IMR-90 (cell line): ENCODE measurements at regions not wholly inside any gene's neighbourhood (a gene's known extent, or its start where the extent isn't known, plus 50 kb on each side); places are given as distances from the start of the nearest gene placed in this dataset.

Experiments
- ATAC-seq: fragments of 200-7000 bp; cut with Tn5 transposase; 2 replicates; pipeline ENCODE4 v1.9.1; 2020; ENCODE audit warnings: low read depth, mild to moderate bottlenecking, moderate library complexity
- BruUV-seq: library from RNA; stranded (reverse); fragments of 400-500 nt; replicated peaks from 2 replicates; lab custom pipeline; 2021; lab: Mats Ljungman, UMichigan
- CTCF ChIA-PET: fragments of 300-600 bp; formaldehyde crosslinking; extraction: SDS; loops from one replicate; lab custom pipeline; 2021; ENCODE audit warnings: antibody characterized with exemption; lab: Yijun Ruan, JAX
- POLR2A ChIA-PET: fragments of 300-600 bp; sonication (Branson Sonifier 250); formaldehyde crosslinking; loops from one replicate; lab custom pipeline; 2022; ENCODE audit warnings: antibody characterized with exemption; ENCODE audit not compliant: unreplicated experiment; lab: Charles Lee
- DNase-seq: peaks from one replicate; pipeline ENCODE4 v3.0.0; 2013
- H2AFZ ChIP-seq: replicated peaks from 2 replicates; pipeline ENCODE3; 2013; ENCODE audit warnings: low read length, mild to moderate bottlenecking; ENCODE audit not compliant: poor library complexity
- H2AK5ac ChIP-seq: 2 replicates; pipeline ENCODE4 v1.6.1; 2013; ENCODE audit warnings: low read depth, low read length, inconsistent platforms
- H2AK9ac ChIP-seq: replicated peaks from 2 replicates; pipeline ENCODE3; 2013; ENCODE audit warnings: mild to moderate bottlenecking, low read depth, low read length, moderate library complexity; ENCODE audit not compliant: poor library complexity
- H2BK120ac ChIP-seq: 2 replicates; pipeline ENCODE4 v1.6.1; 2013; ENCODE audit warnings: low read depth, low read length, inconsistent platforms
- H2BK15ac ChIP-seq: 3 replicates; pipeline ENCODE4 v1.6.1; 2013; ENCODE audit warnings: low read depth, low read length, inconsistent platforms
- H2BK20ac ChIP-seq: 2 replicates; pipeline ENCODE4 v1.6.1; 2013; ENCODE audit warnings: low read depth, mild to moderate bottlenecking, inconsistent platforms, low read length, moderate library complexity
- H2BK5ac ChIP-seq: 2 replicates; pipeline ENCODE4 v1.6.1; 2013; ENCODE audit warnings: mild to moderate bottlenecking, low read depth, low read length, inconsistent platforms; ENCODE audit not compliant: poor library complexity, severe bottlenecking
- H3K14ac ChIP-seq: replicated peaks from 2 replicates; pipeline ENCODE4 v1.6.1; 2013; ENCODE audit warnings: low read depth, low read length, inconsistent platforms
- H3K18ac ChIP-seq: 2 replicates; pipeline ENCODE4 v1.6.1; 2013; ENCODE audit warnings: low read depth, low read length, control low read depth
- H3K23ac ChIP-seq: 2 replicates; pipeline ENCODE4 v1.6.1; 2013; ENCODE audit warnings: low read depth, low read length, inconsistent platforms
- H3K27ac ChIP-seq: 2 replicates; pipeline ENCODE4 v1.5.1; 2013; ENCODE audit warnings: mild to moderate bottlenecking, control low read depth, low read length; ENCODE audit not compliant: insufficient read depth
- H3K27me3 ChIP-seq: 2 replicates; pipeline ENCODE4 v1.6.1; 2013; ENCODE audit warnings: low read length; ENCODE audit not compliant: control insufficient read depth, insufficient read depth
- H3K36me3 ChIP-seq: 2 replicates; pipeline ENCODE4 v1.6.1; 2013; ENCODE audit warnings: low read length, mixed read lengths; ENCODE audit not compliant: control insufficient read depth, insufficient read depth
- H3K4ac ChIP-seq: 2 replicates; pipeline ENCODE4 v1.6.1; 2013; ENCODE audit warnings: low read depth, low read length, inconsistent platforms
- H3K4me1 ChIP-seq: 2 replicates; pipeline ENCODE4 v1.6.1; 2013; ENCODE audit warnings: low read length, mixed read lengths; ENCODE audit not compliant: control insufficient read depth, insufficient read depth
- H3K4me2 ChIP-seq: 2 replicates; pipeline ENCODE4 v1.6.1; 2013; ENCODE audit warnings: low read depth, mild to moderate bottlenecking, control low read depth, low read length, moderate library complexity
- H3K4me3 ChIP-seq: 2 replicates; pipeline ENCODE4 v1.5.1; 2013; ENCODE audit warnings: low read depth, mild to moderate bottlenecking, control low read depth, low read length, moderate library complexity; ENCODE audit not compliant: insufficient read depth
- H3K56ac ChIP-seq: 2 replicates; pipeline ENCODE4 v1.6.1; 2013; ENCODE audit warnings: low read length, inconsistent platforms; ENCODE audit not compliant: insufficient read depth; ENCODE audit errors: extremely low read depth
- H3K79me1 ChIP-seq, 2 experiments: 2 replicates each; pipeline ENCODE4 v1.6.1; 2013; ENCODE audit warnings: low read length in 2 of 2, inconsistent platforms in 1 of 2, low read depth in 1 of 2
- H3K9ac ChIP-seq: 2 replicates; pipeline ENCODE4 v1.6.1; 2013; ENCODE audit warnings: low read depth, low read length, control low read depth
- H3K9me1 ChIP-seq: 2 replicates; pipeline ENCODE4 v1.6.1; 2013; ENCODE audit warnings: low read length, inconsistent platforms; ENCODE audit not compliant: insufficient read depth
- H3K9me3 ChIP-seq: 2 replicates; pipeline ENCODE4 v1.6.1; 2013; ENCODE audit warnings: low read length; ENCODE audit not compliant: control insufficient read depth, insufficient read depth
- H4K20me1 ChIP-seq: 2 replicates; pipeline ENCODE4 v1.6.1; 2013; ENCODE audit warnings: low read length, inconsistent platforms; ENCODE audit not compliant: insufficient read depth
- H4K5ac ChIP-seq: 2 replicates; pipeline ENCODE4 v1.6.1; 2013; ENCODE audit warnings: mild to moderate bottlenecking, low read depth, low read length, control low read depth
- H4K8ac ChIP-seq, 2 experiments: 2 replicates each; pipeline ENCODE4 v1.6.1; 2013; ENCODE audit warnings: low read depth in 2 of 2, low read length in 2 of 2, control low read depth in 1 of 2, inconsistent platforms in 1 of 2
- H4K91ac ChIP-seq: 2 replicates; pipeline ENCODE4 v1.6.1; 2013; ENCODE audit warnings: low read depth, low read length, inconsistent platforms; ENCODE audit not compliant: insufficient read depth
- CEBPB ChIP-seq: IDR thresholded peaks from 2 replicates; pipeline ENCODE4 v1.6.1; 2012; ENCODE audit warnings: low read depth, low read length, improper control_type of control experiment
- CHD1 ChIP-seq: IDR thresholded peaks from 2 replicates; pipeline ENCODE4 v1.6.1; 2012; ENCODE audit warnings: low read depth, low read length, improper control_type of control experiment
- NFE2L2 ChIP-seq: fragments of 150-350 bp; IDR thresholded peaks from 2 replicates; pipeline ENCODE4 v1.6.1; 2016; ENCODE audit warnings: low read depth, mild to moderate bottlenecking, low read length
- RAD21 ChIP-seq: IDR thresholded peaks from 2 replicates; pipeline ENCODE4 v1.6.1; 2012; ENCODE audit warnings: low read length, improper control_type of control experiment
- USF2 ChIP-seq: fragments of 150-350 bp; IDR thresholded peaks from 2 replicates; pipeline ENCODE4 v1.6.1; 2017; ENCODE audit warnings: mild to moderate bottlenecking, antibody characterized with exemption, low read length, low read depth
- WGBS, 2 experiments: methylation state at CpG; one replicate each; pipeline versions ENCODE4 v1.1.5 to v1.1.7; 2013; ENCODE audit warnings: missing lambda C conversion rate in 2 of 2; ENCODE audit not compliant: insufficient read length in 1 of 2; ENCODE audit errors: extremely low coverage in 2 of 2; 5-methylcytosine and 5-hydroxymethylcytosine counted together
- dilution Hi-C: fragments of 300-500 bp; cut with HindIII; formaldehyde crosslinking; loops from one replicate; pipeline ENCODE4 v1.14.3; 2018; ENCODE audit warnings: low sequenced_read_pairs; ENCODE audit not compliant: unreplicated experiment
- in situ Hi-C: fragments of 300-500 bp; cut with MboI; formaldehyde crosslinking; loops from 3 replicates; pipeline ENCODE4 v1.14.3; 2019; ENCODE audit warnings: low sequenced_read_pairs, inconsistent platforms, mixed read lengths
- intact Hi-C: fragments of 100-400 bp; cut with micrococcal nuclease; formaldehyde crosslinking; loops from 2 replicates; pipeline ENCODE4 v1.10.0; 2022

- ATAC-seq: no peak
- no TSS peak for BruUV-seq
- CTCF ChIA-PET: no interaction called here
- POLR2A ChIA-PET: no interaction called here
- intact Hi-C loops: no loop called here
- Histone ChIP-seq H4K5ac (no peak overlapping the region), H3K56ac (no peak overlapping the region), H2BK20ac (no peak overlapping the region), H2BK120ac (no peak overlapping the region), H3K23ac (no peak overlapping the region), H3K4ac (no peak overlapping the region), H3K4me3 (no peak overlapping the region), H3K27ac (no peak overlapping the region), H4K8ac (no peak overlapping the region), H3K36me3 (no peaks in the 10 kb centered on the region), H3K4me2 (no peak overlapping the region), H2AK9ac (no peak overlapping the region), H3K9me1 (no peaks in the 10 kb centered on the region), H2AFZ (no peak overlapping the region), H3K4me1 (no peaks in the 10 kb centered on the region), H3K27me3 (no peaks in the 10 kb centered on the region), H3K79me1 (no peaks in the 10 kb centered on the region), H3K9me3 (no peaks in the 10 kb centered on the region; the same call in 1 of the 2 replicates), H4K91ac (no peak overlapping the region), H2AK5ac (no peak overlapping the region), H4K20me1 (no peaks in the 10 kb centered on the region), H2BK15ac (no peak overlapping the region), H3K18ac (no peak overlapping the region), H3K14ac (no peak overlapping the region), H3K9ac (no peak overlapping the region), H2BK5ac (no peak overlapping the region)
- DNase-seq: no peak
- WGBS, 2 experiments: 33% methylated on average over 1 of the region's 7 CpGs; no CpG with 5 or more reads in 1 of the 2 experiments
- dilution Hi-C loops: no loop called here
- in situ Hi-C loops: no loop called here
- TF ChIP-seq RAD21 (no peak), CEBPB (no peak), USF2 (no peak), CHD1 (no peak), NFE2L2 (no peak)
These were observed 420.6 kb downstream of the TBL1XR1 start for GRCh38 chr3:176776622-176777175.
